ENCODE measurements at regions not wholly inside any gene's neighbourhood (a gene's known extent, or its start where the extent isn't known, plus 50 kb on each side); places are given as distances from the start of the nearest gene placed in this dataset.

DNA sequence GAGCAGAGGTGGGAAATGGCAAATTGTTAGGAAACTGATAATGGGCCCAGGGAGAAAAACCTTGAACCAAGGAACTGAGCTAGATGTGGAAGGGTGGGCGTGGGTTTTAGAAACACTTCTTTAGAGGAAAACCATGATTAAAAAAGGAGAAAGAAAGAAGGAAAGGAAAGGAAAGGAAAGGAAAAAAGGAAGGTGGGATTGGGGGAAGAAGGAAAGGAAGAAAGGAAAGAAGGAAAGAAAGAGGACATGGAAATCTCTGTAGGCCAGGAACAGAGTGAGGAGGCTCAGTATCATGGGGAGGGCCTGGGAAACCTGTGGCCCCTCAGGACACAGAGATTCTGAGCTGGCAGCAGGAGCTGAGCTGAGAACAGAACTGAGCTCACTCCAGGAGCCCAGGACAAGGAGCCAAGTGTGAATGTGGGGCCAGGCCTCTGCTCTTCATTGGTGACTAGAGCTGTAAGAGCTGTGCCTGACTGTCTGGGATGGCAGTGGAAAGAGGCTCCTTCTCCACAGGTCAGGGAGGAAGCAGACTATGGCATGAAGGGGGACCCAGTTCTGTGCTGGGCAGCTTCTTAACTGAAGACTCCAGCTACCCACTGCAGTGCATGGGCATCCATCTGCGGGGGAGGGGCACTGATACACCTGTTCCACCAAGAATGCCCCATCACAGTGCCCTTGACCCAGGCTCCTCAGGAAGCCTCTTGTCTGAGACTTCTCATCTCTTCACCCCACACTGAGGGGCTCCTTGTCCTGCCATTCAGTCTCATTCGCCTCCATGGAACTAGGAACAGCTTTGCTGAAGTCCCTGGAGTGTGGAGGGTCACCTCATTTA, 116.1 kb upstream of the BACH2 start:
- TF ChIP-seq, protein P1, sequence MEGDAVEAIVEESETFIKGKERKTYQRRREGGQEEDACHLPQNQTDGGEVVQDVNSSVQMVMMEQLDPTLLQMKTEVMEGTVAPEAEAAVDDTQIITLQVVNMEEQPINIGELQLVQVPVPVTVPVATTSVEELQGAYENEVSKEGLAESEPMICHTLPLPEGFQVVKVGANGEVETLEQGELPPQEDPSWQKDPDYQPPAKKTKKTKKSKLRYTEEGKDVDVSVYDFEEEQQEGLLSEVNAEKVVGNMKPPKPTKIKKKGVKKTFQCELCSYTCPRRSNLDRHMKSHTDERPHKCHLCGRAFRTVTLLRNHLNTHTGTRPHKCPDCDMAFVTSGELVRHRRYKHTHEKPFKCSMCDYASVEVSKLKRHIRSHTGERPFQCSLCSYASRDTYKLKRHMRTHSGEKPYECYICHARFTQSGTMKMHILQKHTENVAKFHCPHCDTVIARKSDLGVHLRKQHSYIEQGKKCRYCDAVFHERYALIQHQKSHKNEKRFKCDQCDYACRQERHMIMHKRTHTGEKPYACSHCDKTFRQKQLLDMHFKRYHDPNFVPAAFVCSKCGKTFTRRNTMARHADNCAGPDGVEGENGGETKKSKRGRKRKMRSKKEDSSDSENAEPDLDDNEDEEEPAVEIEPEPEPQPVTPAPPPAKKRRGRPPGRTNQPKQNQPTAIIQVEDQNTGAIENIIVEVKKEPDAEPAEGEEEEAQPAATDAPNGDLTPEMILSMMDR (IDR thresholded peaks at IDR 0.05; ENCODE audit: extremely low read depth in 1 of 2, insufficient read depth in 1 of 2, low read depth in 1 of 2, low read length in 2 of 2) = no peak
- TF ChIP-seq, protein P2, sequence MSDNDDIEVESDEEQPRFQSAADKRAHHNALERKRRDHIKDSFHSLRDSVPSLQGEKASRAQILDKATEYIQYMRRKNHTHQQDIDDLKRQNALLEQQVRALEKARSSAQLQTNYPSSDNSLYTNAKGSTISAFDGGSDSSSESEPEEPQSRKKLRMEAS (IDR thresholded peaks at IDR 0.05; ENCODE audit: insufficient read depth, insufficient read length) = no peak
- no peak for TF ChIP-seq POLR2A (IDR thresholded peaks at IDR 0.05; ENCODE audit: low read depth, low read length)

All from endothelial cell of umbilical vein (primary cell).